Colonic mucosa (tissue), 4 donors: ENCODE measurements at regions not wholly inside any gene's neighbourhood (a gene's known extent, or its start where the extent isn't known, plus 50 kb on each side); places are given as distances from the start of the nearest gene placed in this dataset.

Experiments
- DNase-seq: peaks from one replicate; pipeline ENCODE4 v3.0.0-alpha.2; 2020
- H3K27ac ChIP-seq: fragments of 200-600 bp; one replicate; pipeline ENCODE4 v1.8.0; 2021
- H3K27me3 ChIP-seq: fragments of 200-600 bp; one replicate; pipeline ENCODE4 v1.8.0; 2021
- H3K36me3 ChIP-seq: fragments of 200-600 bp; one replicate; pipeline ENCODE4 v1.8.0; 2021
- H3K4me1 ChIP-seq: fragments of 200-600 bp; one replicate; pipeline ENCODE4 v1.8.0; 2021; ENCODE audit warnings: mild to moderate bottlenecking
- H3K4me3 ChIP-seq: fragments of 200-600 bp; one replicate; pipeline ENCODE4 v1.8.0; 2021
- H3K9ac ChIP-seq, 2 donors: one replicate each; pipeline ENCODE4 v1.7.0; 2013; ENCODE audit warnings: control low read depth in 2 of 2, low read depth in 2 of 2, low read length in 2 of 2
- H3K9me3 ChIP-seq: fragments of 200-600 bp; one replicate; pipeline ENCODE4 v1.8.0; 2021
- CTCF ChIP-seq: fragments of 200-600 bp; IDR thresholded peaks from one replicate; pipeline ENCODE4 v1.8.0; 2022; ENCODE audit warnings: antibody characterized with exemption, mild to moderate bottlenecking
- intact Hi-C: fragments of 100-400 bp; cut with DNase I; formaldehyde crosslinking; loops from one replicate; pipeline ENCODE4 v1.14.1; 2022
- donor health status: healthy.
- donor health status: DM: no; HTN: no; CAD: no.
- donor health status: DM: no; HTN: no; CAD: no.

- no peak overlapping the region for H3K27ac ChIP-seq
- no peak for TF ChIP-seq CTCF
- H3K36me3 ChIP-seq = no peaks in the 10 kb centered on the region
- DNase-seq = no peak
- no peak overlapping the region for H3K9ac ChIP-seq
- H3K27me3 ChIP-seq = no peaks in the 10 kb centered on the region
- no peak overlapping the region for H3K4me3 ChIP-seq
- H3K9me3 ChIP-seq = no peaks in the 10 kb centered on the region
- no peaks in the 10 kb centered on the region for H3K4me1 ChIP-seq
- intact Hi-C loops = no loop called here
Observed at GRCh38 chr5:112112346-112112745, 306.7 kb downstream of the EPB41L4A start.

DNA sequence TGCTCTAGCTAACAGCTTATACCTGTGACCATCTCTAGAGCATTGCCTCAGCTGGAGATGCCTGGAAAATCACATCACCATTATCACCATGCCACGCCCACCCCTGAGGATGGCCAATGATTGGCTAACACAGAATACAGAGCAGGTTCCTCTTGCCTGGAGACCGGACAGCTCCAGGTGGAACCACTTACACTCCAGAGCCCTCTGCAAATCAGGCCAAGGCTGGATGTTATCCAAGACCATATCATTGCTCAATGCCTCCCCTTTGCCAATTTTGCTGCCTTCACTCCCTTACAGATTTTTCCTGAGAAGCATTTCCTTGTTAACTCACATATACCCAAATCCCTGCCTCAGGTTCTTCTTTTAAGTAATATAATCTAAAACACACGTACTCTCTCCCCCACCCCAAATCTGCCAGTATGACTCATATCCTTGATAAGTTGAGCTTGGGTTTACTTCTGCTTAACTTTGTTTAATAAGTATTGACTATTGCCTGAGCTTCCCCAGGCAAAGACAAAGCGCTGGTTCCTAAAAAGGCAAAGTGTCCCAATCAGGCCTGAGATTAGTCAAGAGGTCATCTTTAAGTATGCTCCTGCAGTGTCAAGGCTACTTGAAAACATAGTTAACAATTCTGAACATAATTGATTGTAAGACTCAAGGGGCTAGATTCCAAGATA, 309.6 kb downstream of the EPB41L4A start:
- H3K27me3 ChIP-seq = no peaks in the 10 kb centered on the region
- no peaks in the 10 kb centered on the region for H3K36me3 ChIP-seq
- no peaks in the 10 kb centered on the region for H3K9me3 ChIP-seq
- no peak overlapping the region for H3K9ac ChIP-seq
- H3K4me3 ChIP-seq = no peak overlapping the region
- no peak for TF ChIP-seq CTCF
- intact Hi-C loops = no loop called here
- H3K27ac ChIP-seq = no peak overlapping the region
- DNase-seq = peak; percentile 18
- no peaks in the 10 kb centered on the region for H3K4me1 ChIP-seq

DNA sequence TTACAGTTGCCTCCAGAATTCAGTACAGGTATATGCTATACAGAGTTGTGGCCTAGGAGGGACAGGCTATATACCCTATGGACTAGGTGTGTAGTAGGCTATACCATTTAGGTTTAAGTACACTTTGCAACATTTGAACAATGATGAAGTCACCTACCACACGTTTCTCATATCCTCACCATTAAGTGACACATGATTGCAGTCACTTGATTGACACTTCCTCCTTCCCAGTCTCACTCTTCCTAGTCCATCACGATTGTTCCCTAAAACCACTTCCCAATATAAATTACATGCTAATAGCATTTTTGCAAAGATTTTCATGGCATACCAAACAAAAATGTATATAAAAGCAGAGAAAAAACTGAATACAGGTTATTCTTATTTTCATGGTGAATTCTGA, 312.2 kb downstream of the EPB41L4A start:
- intact Hi-C loops = no loop called here
- H3K9me3 ChIP-seq = no peaks in the 10 kb centered on the region
- no peak overlapping the region for H3K4me3 ChIP-seq
- H3K4me1 ChIP-seq = no peaks in the 10 kb centered on the region
- no peaks in the 10 kb centered on the region for H3K27me3 ChIP-seq
- TF ChIP-seq CTCF = no peak
- H3K36me3 ChIP-seq = no peaks in the 10 kb centered on the region
- no peak for DNase-seq
- no peak overlapping the region for H3K27ac ChIP-seq
- H3K9ac ChIP-seq = no peak overlapping the region

DNA sequence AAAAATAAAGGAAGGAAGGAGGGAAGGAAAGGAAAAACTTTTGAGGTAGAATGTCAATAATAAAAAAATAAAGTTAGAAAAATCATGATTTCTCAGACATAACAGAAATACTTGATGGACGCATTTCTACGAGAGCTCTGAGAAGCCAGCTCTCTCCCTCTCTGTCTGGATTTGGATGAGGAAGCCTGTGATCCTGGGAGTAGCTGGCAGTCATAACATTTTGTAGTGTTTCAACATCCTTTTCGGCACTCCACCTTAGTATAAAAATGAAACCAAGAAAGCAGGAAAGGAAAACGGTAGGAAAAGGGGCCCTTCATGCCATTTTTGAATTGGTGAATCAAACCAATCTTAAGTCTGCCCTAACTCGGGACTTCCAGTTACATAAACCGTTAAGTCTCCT, 321.3 kb downstream of the EPB41L4A start:
- intact Hi-C loops = no loop called here
- DNase-seq = no peak
- Histone ChIP-seq H3K27me3 (no peaks in the 10 kb centered on the region), H3K9me3 (no peaks in the 10 kb centered on the region), H3K36me3 (no peaks in the 10 kb centered on the region), H3K4me1 (no peaks in the 10 kb centered on the region), H3K9ac (no peak overlapping the region), H3K4me3 (no peak overlapping the region), H3K27ac (no peak overlapping the region)
- no peak for TF ChIP-seq CTCF

GRCh38 chr5:112087222-112087621, 330.2 kb upstream of the NREP start:
- H3K27ac ChIP-seq = no peak overlapping the region
- no peak for DNase-seq
- H3K4me1 ChIP-seq = no peaks in the 10 kb centered on the region
- no peaks in the 10 kb centered on the region for H3K27me3 ChIP-seq
- no peak overlapping the region for H3K4me3 ChIP-seq
- no peaks in the 10 kb centered on the region for H3K9me3 ChIP-seq
- no peaks in the 10 kb centered on the region for H3K36me3 ChIP-seq
- H3K9ac ChIP-seq = no peak overlapping the region
- intact Hi-C loops = no loop called here
- TF ChIP-seq CTCF = no peak
